NCI-H1417 (cell line): ENCODE measurements at regions not wholly inside any gene's neighbourhood (a gene's known extent, or its start where the extent isn't known, plus 50 kb on each side); places are given as distances from the start of the nearest gene placed in this dataset.

Experiments used
- DNase-seq, 3 experiments: peaks; one replicate each; lab custom pipeline; 2025; lab: John Stamatoyannopoulos, UW

DNA sequence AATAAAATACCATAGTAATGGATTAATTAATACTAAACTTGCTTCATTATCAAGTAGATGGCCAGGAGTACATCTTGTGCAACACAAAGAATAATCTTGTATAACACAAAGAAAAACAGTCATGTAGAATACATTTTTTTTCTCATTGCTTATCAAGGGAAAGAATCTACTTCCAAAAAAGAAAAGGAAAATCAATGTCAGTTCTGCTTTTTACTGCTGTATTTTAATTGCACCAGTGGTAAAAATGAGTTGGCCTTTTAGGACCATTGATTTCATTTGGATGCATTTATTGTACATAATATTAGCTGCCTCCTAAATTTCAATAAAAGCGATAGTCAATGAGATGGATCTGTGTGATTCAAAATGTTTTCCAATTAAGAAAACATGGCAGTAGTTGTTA is 96.9 kb upstream of the BTBD3 start:
- DNase-seq, result no peak

DNA sequence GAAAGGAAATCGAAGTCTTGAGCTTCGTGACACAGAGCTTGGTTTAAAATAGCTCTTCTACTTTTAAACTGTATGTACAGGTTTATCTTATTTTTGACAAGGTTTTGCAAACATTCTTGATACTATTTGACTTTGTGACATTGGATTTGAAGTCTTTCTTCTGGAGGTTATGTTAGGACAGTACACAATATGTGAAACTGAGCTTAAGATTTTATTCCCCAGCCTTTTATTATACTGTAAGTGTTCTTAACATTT is 95.2 kb upstream of the BTBD3 start:
- no peak for DNase-seq

DNA sequence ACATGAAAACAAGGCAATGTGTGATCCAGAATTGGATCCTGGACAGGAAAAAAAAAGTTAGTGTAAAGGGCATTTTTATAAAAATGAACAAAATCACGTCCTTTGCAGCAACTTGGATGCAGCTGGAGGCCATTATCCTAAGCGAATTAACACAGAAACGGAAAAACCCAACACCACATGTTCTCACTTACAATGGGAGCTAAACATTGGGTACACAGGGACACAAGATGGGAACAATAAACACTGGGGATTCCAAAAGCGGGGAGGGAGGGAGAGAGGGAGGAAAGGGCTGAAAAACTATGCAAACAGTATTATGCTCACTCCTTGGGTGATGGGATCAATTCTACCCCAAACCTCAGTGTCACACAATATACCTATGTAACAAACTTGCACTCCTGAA is 91.4 kb upstream of the BTBD3 start:
- no peak for DNase-seq

DNA sequence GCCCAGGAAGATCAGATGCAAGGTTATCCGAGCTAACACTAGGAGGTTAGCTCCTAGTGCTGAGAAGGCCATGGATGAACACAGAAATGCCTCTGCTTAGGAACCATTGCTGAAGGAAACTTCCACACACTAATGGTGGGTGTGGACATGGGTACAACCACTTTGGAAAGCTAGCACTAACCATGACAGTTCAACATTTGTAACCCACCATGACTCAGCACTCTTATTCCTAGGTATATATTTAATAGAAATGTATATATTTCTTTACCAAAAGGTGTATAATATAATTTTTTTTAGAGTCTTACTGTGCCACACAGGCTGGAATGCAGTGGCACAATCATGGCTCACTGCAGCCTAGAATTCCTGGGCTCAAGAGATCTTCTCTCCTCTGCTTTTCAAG is 85.3 kb upstream of the BTBD3 start:
- DNase-seq, result no peak

DNA sequence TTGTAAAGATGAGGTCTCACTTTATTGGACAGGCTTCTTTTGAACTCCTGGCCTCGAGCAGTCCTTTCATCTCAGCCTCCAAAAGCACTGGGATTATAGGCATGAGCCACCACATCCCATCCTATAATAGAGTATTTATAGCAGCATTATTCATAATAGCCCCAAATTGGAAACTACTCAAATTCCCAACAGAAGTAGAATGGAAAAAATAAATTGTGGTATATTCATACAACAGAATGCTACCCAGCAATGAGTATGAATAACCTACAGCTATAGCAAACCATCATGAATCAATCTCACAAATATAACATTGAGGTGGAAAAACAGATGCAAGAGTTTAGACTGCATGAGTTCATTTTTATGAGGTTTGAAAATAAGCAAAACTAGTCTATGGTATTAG is 84.8 kb upstream of the BTBD3 start:
- no peak for DNase-seq

DNA sequence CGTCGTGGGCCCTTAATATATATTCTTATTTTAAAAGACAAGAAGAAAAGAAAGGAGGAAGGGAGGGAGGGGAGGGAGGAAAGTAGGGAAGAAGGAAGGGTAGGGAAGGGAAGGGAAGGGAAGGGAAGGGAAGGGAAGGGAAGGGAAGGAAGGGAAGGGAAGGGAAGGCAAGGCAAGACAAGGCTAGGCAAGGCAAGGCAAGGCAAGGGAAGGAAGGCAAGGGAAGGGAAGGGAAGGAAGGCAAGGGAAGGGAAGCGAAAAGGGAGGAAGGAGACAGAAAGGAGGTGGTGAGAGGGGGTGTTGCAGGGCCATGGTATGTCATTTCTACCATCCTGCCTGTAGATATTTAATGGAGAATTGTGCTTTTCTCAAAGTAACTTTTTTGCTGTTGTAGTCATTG is 83.9 kb upstream of the BTBD3 start:
- no peak for DNase-seq

DNA sequence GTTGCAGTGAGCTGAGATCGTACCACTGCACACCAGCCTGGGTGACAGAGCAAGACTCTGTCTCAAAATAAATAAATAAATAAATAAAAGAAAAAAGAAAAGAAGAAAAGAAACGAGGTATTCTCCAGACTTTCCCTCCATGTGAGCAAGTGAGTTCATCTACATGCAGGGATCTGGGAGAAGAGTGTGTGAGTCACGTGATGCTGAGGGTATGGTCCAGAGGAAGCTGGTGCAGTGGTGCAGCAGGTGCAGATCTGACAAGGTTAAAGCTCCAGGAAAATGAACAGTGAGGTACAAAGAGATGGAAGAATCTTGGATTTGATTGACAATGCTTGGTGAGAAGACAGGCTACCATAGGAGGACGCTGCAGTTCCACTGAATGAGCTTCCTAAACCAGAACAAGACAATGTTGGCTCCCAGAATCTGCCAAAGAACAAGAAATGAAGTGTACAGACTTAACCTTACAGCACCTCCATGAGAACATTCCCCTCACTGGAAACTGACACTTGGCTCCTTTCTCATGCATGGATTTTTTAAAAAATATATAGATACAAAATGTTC is 79.5 kb upstream of the BTBD3 start:
- no peak for DNase-seq

DNA sequence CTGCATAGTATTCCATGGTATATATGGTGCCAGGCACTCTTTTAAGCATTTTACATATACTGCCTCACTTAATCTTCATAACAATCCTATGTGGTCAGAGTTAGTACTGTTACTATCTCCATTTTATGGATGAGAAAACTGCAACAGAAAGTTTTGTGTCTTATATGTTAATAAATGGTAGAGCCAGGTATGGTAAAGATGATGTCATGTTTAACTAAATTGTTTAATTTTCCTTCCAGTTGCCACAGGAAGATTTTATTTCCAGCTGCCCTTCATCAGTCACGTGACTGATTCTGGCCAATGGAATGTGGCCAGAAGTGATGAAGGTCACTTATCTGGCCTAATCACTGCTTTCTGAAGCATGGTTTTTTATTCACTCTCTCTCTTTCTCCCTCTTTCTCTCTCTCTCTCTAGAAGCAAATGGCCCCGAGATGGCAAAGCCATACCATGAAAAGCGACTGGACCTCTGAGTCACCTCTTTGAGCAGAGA is 75.7 kb upstream of the BTBD3 start:
- no peak for DNase-seq

DNA sequence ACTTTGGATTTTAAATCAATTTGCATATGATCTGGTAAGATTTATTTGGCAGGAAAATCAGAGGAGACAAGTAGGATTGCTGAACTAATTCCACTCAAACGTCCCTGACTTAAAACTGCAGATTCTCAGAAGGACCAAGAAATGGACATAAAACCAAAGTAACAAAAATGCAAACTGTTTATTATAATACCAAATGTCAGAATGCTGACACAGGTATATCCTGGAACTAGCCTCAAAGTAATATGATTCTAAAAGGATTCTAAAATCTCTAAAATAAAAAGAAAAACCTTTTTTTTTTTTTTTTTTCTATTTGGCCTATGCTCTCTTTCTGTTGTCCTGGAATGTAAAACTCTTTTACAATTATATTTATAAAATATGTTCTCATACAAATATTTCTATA is 74.4 kb upstream of the BTBD3 start:
- no peak for DNase-seq

DNA sequence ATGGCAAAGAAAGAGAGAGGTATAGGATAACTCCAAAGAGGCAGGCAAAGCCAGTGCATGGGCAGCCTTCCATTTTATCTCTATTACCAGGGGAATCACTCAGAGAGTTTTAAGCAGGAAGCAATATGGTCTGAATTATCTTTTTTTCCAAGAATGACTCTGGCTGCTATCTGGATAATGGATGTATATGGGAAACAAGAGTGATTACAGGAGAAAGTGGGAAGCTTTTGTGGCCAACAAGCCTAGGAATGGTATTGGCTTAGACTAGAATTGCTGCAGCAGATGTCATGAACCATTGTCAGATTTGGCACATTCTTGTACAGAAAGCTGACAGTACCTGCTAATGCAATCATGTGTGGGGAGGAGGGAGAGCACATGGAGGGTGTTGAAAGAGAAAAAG is 73.0 kb upstream of the BTBD3 start:
- DNase-seq, result no peak

DNA sequence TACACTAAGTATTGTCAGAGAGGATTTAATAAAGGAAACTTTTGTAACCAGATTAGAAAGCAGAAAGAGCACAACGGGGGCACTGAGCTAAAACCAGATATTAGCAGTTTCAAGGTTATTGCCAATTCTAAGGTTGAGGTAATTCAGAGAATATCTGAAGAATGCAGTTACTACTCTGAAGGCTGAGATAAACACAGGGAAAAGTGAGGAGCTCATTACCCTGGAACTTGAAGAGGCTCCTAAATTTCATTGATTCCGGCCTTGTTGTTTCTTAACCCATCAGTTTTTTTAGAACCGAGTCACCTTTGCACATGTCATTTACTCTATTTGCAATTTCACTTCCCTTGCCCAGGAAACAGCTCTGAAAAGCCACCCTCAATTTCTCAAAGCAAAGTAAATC is 72.4 kb upstream of the BTBD3 start:
- no peak for DNase-seq

DNA sequence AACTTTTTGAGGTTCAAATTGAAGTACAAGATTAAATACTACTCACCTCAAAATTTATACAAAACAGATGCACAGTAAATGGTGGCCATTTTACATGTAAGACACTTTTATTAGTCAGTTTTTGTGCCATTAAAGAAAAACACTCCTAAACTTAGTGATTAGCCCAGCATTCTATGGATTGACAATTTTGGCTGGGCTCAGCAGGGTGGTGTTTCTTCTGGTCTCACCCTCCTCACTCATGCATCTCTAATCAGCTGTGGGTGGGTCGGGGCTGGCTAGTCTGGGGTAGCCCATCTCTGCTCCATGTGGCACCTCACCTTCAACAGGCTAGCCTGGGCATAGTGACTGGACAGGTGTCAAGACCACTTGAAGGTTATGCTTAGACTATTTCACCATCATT is 71.6 kb upstream of the BTBD3 start:
- DNase-seq, result no peak

DNA sequence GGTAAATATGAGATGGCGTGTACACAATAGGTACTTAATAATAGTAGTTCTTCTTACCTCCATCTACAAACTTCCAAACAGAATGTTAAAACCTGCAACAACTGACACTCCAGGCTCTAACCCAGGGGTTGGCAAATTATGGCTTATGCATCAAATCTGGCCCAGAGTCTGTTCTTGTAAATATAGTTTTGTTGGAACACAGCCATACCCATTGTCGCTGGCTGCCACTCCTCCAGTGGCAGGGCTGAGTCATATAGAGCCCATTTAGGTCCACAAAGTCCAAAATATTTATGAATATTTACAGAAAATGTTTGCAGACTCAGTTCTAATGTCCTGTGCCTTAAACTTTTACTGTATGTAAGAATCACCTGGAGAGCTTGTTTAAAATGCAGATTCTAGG is 69.9 kb upstream of the BTBD3 start:
- DNase-seq, result no peak

DNA sequence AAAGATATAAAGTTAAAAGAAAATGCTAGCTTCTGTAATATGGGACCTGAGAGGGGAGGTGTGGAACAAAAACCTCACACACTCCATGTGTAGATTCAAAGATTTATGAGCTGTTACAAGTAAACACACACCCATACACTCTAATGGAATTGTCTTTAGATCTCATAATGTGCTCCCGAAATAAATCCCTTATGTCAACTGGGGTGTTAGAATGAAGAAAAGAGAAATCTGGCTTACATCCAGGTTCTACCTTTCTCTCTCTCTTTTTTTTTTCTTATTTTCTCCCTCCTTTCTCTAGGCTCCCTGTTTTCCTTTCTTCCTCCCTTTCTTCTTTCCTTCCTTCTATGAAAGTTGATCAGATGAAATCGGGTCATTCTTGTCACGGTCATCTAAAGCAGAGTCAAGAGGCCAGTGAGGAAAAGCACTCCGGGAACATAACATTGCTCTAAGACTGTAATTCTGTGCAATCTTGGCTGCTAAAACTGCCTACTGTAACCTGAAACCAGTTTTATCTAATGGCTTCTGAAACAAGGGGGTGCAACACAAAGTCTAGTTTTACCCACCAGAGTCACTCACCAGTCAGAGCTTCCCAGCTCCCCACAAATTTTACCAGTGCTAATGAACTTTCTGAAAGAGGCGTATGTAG is 68.3 kb upstream of the BTBD3 start:
- DNase-seq, result peak in 2 of 3 experiments; percentile 34 to 49

DNA sequence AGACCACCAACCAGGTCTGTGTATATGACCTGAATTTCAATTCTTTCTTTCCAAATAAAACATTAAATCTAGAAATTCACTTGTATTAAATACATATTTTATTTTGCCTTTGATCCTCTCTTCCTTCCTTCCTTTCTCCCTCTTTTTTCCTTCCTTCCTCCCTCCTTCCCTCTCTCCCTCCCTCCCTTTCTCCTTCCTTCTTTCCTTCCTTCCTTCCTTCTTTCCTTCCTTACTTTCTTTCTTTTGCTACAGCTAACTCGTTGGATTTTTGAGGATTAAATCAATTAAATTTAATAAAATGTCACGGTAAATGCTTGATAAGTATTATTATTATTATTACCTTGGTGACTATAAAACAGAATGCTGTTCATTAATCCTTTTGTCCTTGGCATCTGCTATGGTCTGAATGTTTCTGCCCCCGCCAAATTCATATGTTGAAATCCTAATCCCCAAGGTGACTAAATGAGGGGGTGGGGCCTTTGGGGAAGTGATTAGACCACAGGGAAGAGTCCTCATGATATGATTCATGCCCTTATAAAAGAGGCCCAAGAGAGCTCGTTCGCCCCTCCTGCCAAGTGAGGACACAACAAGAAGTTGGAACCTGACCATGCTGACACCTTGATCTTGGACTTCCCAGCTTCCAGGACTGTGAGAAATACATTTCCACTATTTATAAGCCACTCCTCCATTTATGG is 67.6 kb upstream of the BTBD3 start:
- DNase-seq, result peak in 1 of 3 experiments; percentile 21

DNA sequence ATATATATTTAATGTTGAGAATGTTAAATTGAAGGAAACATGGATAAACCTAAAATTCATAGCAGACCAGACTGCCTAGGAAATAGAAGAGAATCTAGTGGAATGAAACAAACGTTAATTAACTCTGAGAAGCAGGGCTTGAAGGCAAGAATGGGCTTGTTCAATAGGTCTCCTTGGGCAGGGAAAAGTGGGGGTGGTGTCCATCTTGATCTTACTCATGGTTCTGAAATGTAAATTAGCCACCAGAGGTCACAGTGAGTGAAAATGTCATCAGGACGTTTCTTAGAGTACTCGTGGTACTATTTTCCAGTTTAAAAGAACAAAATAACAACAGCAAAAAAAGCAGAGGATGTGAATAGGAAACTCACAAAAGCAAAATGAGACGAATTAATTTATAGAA is 66.8 kb upstream of the BTBD3 start:
- peak in 1 of 3 experiments; percentile 27 for DNase-seq

DNA sequence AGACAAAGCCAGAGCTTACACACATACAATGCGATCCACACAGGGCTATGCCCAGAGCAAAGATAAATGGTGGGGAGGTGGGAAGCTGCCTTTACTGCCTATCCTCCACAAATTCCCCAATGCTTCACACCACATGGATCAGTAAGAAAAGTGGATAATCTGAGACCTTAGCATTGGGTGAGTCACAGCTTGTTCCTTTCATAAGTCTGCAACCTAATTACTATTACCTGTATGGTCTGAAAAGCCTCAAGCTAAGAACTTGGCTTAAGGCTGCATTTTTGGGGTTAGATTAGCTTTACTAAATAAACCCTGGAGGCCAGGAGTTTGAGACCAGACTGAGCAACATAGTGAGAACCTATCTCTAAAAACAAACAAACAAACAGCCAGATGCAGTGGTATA is 66.0 kb upstream of the BTBD3 start:
- DNase-seq, result no peak

DNA sequence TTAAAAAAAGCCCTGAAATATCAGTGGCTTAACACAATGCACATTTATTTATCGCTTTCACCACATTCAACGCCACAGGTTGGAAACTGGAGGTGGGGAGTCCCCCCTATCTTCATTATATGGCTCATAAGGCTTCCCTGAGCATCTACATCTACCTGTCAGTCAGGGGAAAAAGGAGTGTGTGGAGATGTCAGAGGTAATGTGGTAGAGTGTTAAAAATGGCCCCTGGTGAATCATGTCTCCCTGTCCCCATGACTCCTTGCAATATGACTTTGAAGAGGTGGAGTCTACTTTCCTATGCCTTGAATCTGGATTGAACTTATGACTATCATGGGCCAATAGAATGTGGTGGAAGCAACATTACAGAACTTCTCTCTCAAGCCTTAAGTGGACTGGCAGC is 65.5 kb upstream of the BTBD3 start:
- DNase-seq, result no peak

DNA sequence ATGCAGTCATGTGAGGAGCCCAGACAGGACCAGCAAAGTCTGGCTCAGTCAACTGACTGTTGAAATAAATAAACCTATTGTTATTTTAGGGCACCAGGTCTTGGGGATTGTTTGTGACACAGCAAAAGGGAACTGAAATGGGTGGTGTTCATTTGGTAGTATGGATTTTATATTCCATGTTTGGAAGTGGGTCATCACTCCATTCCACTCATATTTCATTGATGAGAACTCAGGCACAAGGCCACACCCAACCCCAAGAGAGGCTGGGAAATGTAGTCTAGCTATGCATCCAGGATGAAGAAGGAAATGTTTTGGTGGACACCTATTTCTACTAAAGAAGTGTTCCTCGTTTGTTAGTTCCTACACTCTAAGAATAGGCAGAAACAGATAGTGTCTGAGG is 64.9 kb upstream of the BTBD3 start:
- DNase-seq, result no peak

DNA sequence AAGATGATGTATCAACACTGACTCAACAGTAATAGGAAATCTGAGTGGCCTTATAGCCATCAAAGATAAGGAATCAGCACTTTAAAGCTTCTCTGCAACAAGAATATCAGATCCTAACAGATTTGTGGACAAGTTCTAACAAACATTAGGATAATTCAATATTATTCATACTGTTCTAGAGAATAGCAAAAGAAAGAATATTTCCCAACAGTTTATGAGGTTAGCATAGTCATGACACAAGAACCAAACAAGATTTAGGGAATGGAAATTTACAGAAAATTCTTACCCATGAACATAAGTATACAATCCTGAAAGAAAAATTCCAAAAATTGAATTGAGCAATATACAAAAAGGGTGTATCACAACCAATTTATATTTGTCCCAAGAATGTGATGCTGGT is 64.3 kb upstream of the BTBD3 start:
- DNase-seq, result no peak

DNA sequence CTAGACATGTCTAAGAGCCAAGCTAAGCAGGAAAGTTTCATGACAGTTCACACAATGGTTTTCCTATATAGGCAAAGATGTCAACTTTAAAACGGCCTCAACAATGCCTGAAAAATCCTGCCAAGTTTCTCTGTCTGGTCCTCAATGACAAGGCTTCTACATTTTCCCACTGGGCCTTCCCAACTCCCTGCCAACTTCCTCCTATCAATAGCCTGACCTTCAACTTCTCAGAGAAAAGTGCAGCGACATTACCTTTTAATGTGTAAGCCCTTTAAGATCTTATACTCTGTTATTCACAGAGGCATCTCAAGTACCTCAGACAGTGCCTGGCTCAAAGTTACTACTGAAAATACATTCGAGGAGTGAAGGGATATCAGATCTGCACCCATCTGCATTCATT is 56.2 kb upstream of the BTBD3 start:
- DNase-seq, result no peak

DNA sequence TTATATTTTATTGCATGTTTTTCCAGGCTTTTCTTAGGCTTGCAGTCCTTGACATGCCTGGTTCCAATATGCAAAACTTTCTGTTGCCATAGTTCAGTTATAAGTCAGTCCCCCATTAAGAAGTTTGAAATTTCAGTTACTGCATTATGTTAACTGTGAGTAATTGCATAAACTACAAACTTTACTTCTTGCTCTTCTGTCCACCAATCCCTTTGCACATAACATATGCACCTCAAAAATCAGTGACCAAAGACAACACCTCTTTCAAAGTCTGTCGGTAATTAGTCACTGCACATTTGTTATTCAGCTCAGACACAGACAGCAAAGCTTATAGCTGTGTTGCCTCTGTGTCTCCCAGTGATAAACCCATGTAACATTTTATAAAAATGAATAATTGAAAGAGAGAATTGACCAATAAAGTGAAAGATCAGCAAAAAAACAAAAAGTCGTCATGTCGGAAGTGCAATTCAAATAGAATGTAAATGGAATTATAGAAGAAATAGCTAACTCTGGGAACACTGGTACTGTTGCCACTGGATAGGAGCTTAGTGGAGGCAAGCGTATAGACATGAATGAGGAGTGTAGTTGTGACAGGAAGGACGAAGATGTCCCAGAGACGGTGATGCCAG is 50.3 kb upstream of the BTBD3 start:
- DNase-seq, result no peak
